ENCODE measurements at regions not wholly inside any gene's neighbourhood (a gene's known extent, or its start where the extent isn't known, plus 50 kb on each side); places are given as distances from the start of the nearest gene placed in this dataset.

DNA sequence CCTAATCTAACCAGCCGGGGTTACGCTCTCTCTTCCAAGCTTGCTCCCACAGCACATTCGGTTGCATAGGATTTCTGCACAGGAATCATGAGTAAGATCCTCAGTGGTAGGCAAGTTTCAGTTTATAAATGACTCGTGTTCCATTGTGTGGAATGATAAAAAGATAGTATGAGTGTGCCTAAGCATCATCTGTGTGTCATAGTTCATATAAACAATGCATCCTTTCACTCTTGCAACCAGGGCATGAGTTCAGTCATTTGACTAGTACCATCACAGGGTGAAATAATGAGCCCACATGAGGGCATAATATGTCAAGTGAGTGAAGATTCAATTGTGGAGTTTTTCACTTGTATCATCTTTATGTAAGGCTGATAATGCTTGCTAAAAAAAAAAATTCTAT, 417.1 kb upstream of the CDH2 start:
- TF ChIP-seq EP300 (IDR thresholded peaks at IDR 0.05) (no peak), CTCF (IDR thresholded peaks at IDR 0.05) (no peak), POLR2AphosphoS5 (IDR thresholded peaks at IDR 0.05) (no peak)
